GM19043 (cell line): ENCODE measurements at regions not wholly inside any gene's neighbourhood (a gene's known extent, or its start where the extent isn't known, plus 50 kb on each side); places are given as distances from the start of the nearest gene placed in this dataset.
A peak's percentile ranks its signal among the peaks of the same experiment; 100 is the strongest.

Experiments used
- ATAC-seq: cut with Tn5 transposase; IDR thresholded peaks from one replicate; pipeline ENCODE4 v1.9.1; 2021; ENCODE audit warnings: low read depth; ENCODE audit not compliant: unreplicated experiment

DNA sequence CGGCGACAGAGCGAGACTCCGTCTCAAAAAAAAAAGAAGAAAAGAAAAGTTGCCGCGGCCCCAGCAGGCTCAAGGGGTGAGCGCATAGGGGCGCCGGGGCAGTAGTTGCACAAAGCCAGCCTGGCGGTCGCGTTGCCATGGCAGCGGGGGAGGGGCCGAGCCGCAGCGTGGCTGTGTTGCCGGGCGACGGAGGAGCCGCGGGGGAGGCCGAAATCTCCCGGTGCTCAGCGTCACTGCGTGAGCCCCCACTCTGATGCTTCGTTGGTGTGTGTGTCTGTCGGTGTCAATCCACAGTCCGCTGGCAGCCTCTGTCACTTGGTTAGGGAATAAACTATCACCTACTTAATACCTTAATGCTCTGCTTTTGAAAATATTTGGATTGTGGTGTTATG is 82.9 kb upstream of the C1QTNF9B start:
- peak; percentile 82 for ATAC-seq

DNA sequence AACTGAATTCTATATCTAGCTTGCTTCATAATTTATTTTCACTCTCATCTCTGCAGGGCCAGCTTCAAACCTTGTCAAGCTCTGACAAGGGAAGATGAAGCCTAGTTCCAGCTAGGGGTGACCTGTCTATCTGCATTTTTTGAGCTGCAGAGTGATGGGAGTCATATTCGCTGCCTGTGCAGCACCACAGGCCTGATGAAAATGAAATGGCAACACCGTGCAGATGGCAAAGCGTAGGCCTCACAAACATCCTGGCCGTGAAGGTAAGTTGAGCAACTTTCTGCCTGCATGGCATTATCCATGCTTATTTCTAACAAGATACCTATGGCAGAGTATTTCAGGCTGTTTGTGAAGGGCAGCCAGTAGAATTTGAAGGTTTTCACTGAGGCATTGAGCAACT is 86.4 kb upstream of the C1QTNF9B start:
- no peak for ATAC-seq

- no peak for ATAC-seq
Observed at GRCh38 chr13:23984546-23984945, 87.2 kb upstream of the C1QTNF9B start.

DNA sequence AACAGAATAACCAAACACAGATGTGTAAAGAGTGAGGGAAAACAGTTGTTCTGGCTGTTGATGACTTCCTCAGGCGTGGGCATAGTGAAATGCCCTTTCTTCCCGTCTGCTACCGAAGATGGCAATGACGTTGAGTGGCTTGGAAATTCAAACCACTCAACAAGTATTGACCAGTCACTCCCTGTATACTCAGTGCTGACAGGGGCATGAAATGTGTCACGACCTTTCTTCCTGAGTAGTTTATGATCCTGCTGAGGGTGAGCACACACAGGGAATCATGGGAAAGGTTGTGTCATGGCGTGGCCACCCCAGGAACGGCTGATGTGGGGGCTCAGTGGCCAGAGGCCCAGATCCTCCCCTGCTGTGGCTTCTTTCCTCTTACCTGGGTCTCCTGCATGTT is 87.8 kb upstream of the C1QTNF9B start:
- ATAC-seq = no peak

DNA sequence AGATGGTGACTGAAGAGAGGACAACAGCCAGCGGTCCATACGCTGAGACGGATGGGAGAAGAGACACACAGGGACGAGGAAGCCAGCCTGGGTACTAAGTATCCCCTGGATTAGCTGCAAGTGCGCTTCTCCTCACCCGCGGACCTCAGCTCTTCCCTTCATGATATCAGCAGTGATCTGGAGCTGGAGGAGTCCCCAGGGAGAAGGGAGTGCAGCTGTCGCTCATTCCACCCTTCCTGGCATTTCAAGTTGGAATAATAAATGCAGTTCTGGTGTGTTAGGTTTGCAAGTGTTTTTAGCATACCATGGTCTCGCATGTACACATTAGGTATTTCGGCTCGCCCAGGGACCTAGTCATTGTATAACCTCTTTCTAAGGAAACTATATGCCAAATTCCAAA is 88.5 kb upstream of the C1QTNF9B start:
- no peak for ATAC-seq

DNA sequence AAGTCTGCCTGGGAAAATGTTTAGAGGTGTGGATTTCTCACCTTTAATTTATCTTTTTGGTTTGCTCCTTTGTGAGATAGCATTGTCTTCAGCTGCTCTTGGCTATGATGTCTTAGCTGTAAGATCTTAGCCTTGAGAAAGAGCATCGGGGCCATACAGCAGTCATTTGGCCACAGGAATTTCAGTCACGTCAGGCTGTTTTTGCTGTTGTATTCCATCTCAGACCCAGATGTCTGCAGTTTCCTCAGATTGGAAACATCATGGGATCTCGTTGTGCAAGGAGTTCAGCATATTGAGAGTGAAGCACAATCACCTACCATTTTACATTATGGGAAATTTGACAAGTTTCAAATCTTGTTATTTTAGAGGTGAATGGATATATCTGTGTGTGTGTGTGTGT is 89.3 kb upstream of the C1QTNF9B start:
- no peak for ATAC-seq

- ATAC-seq = no peak
Observed at GRCh38 chr13:23987331-23987894, 90.1 kb upstream of the C1QTNF9B start.

- ATAC-seq = no peak
Observed at GRCh38 chr13:23988546-23989122, 91.3 kb upstream of the C1QTNF9B start.

DNA sequence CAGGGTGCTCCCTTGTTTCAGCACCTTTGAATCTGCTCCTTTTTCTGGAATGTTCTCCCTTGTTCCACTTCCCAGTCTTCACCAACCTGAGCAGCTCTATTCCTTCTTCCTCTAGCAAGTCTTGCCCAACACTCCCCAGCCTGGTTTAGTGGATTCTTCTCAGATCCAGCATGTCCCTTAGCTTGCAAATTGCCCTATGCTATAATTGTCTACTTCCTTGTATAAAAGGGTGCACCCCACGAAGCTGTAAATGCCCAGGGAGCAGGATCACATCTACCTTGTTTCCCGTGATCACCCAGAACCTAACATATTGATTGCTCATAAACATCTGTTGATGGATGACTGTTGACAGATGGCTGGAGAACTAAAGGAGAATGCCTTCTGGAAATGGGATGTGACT is 93.2 kb upstream of the C1QTNF9B start:
- ATAC-seq = no peak

DNA sequence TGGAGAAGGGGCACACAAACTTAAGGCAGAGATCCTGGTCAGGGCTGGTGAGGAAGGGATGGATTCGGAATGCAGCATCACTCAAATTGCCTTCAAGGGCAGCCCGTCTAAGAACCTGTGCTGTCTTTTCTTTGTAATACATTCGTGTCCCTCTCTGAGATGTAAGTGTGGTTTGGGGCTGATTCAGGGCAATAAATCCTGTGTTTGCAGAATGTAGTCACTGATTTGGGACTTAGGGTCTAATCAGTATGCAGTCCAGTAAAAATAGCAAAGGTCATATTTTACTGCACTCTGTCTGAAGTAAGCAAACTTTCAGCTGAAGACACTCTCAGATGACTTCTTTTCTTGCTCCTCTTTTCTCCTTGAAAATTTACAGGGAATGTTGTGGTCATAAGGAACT is 93.8 kb upstream of the C1QTNF9B start:
- no peak for ATAC-seq

GRCh38 chr13:23992781-23993679 is 95.7 kb upstream of the C1QTNF9B start:
- no peak for ATAC-seq

- no peak for ATAC-seq
Observed at GRCh38 chr13:23993680-23993985, 96.3 kb upstream of the C1QTNF9B start.

- no peak for ATAC-seq
Observed at GRCh38 chr13:23995283-23996073, 98.2 kb upstream of the C1QTNF9B start.

DNA sequence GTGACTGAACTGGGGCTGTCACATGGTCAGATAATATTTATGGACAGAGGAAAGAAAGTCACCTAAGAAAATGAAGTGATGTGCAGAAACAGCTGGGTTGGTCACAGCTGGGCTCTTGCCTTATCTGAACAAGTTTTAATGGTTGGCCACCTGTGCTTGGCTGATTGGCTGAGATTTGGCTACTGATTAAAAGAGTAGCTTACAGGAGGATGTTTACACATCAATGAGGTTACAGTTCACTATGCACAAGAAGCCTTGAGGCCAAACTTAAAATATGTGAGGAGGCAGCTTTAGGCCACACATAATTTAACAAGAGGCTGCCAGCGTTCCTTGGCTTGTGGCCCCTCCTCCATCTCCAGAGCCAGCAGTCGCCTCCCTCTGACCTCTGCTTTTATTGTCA is 99.2 kb upstream of the C1QTNF9B start:
- no peak for ATAC-seq

GRCh38 chr13:23999424-23999823 is 102.1 kb upstream of the C1QTNF9B start:
- no peak for ATAC-seq

DNA sequence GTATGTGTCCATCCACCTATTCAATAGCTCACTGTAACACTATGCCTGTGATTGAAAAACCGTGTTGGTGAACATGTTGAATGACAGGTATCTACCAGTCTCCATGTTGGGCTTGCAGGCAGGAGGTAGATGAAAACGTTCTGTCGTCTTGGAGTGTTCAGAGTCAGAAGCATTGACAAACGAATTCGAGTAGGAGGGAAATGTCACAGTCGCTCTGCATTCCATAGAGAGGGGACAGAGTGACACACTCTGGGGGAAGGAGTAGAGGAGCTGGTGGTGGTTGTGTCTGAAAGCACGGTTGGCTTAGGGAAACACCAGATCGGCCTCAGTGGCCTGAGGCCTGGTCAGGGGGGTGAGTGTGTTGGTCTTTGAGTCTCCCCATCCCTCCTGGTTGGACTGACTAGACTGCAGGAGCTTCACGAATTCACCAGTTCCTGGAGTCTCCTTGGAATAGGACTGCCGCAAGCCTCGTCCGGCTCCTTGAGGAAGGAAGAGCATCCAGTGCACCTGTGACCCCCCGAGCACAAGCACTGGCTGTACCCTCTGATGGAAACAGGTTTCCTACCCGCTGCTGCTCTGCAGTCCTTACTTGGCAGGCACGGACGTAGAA is 105.0 kb upstream of the C1QTNF9B start:
- no peak for ATAC-seq

DNA sequence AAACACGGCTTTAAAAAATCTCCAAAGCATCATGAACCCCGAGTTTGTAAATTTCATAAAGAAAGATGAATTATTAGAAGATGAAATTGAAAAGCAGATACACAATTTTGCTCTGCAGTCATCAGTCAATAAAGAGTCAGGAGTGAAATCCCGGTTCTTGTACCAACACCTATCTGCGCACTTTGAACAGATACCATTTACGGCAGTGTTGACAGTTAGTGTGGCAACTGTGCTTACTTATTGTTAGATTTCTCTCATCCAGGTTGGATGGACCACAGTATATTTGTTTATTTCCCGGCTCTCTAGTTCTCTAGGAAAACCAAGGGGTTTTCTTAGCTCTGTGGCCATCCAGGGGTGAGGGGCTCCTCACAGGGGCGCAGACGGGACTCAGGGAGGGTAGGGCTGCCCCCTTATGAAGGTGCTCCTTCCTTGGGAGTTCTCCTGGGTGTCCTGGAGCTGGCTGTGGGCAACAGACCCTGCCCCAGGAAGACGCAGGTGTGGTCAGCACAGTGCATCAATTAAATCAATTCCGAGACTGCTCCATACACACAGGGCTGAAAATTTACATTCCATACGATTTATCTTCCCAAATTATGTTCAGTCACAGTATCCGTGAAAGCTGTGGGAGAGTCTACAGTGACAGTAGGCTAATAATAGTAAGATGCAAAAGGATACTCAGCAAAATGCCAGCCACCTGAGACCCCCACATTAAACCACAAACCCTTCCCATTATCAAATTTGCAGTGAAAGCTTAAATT is 107.0 kb upstream of the C1QTNF9B start:
- no peak for ATAC-seq

DNA sequence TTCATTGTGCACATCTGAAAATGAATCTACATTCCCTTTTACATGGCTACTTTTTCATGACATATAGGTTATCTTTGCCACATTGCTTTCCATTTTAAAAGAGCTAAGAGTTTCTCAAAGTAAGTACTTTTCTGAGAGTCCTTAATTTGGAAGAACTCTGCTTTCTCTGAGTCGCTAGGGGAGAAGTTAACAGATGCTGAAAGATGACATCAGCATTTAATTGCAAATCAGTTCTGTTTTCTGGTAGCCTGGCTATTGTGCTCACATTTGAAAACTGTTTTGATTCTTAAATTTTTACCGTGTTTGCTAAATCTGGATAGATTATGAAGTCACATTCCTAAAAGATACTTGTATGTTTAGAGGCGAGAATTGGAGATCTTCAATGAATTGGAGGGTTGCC is 107.7 kb upstream of the C1QTNF9B start:
- ATAC-seq = no peak

DNA sequence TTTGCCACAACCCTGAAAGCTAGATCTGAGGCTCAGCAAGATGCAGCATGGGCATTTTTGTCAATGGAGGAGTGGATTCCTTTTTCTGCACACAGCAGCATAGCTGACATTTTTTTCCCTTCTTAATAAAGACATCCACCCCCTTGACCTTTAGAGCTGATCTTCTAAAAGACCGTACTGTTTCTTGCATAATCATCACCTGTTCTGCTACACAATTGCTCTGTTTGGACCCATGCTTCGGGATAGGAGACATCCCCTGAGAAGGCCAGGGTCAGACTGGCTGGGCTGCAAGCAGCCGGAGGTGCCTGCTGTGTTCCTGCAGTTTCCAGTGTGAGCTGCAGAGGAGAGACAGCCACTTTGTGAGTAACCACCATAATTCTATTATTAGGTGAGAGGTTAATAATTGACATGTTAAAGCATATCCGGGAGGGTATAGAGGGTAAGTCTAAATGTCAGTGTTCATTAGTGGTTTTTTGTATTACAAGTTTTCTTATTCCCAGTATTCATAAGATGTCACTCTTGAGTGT is 108.5 kb upstream of the C1QTNF9B start:
- ATAC-seq = peak; percentile 92
